ENCODE measurements at regions not wholly inside any gene's neighbourhood (a gene's known extent, or its start where the extent isn't known, plus 50 kb on each side); places are given as distances from the start of the nearest gene placed in this dataset.

GRCh38 chr11:25197515-25197914, 700.7 kb downstream of the LUZP2 start:
- TF ChIP-seq, protein P1, sequence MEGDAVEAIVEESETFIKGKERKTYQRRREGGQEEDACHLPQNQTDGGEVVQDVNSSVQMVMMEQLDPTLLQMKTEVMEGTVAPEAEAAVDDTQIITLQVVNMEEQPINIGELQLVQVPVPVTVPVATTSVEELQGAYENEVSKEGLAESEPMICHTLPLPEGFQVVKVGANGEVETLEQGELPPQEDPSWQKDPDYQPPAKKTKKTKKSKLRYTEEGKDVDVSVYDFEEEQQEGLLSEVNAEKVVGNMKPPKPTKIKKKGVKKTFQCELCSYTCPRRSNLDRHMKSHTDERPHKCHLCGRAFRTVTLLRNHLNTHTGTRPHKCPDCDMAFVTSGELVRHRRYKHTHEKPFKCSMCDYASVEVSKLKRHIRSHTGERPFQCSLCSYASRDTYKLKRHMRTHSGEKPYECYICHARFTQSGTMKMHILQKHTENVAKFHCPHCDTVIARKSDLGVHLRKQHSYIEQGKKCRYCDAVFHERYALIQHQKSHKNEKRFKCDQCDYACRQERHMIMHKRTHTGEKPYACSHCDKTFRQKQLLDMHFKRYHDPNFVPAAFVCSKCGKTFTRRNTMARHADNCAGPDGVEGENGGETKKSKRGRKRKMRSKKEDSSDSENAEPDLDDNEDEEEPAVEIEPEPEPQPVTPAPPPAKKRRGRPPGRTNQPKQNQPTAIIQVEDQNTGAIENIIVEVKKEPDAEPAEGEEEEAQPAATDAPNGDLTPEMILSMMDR (IDR thresholded peaks at IDR 0.05; ENCODE audit: control extremely low read depth, extremely low read depth): no peak
- no peak for DNase-seq
- H3K4me1 ChIP-seq (ENCODE audit: control insufficient read depth in 5 of 5, insufficient read depth in 5 of 5, low read length in 5 of 5): no peaks in the 10 kb centered on the region
- H3K9ac ChIP-seq (ENCODE audit: insufficient read depth in 1 of 2, low read length in 2 of 2): no peak overlapping the region
- no peak overlapping the region for H3K4me3 ChIP-seq
- WGBS, 2 donors: 63 to 72% methylated on average over 3 of the region's 3 CpGs
- H3K27me3 ChIP-seq (ENCODE audit: control insufficient read depth in 3 of 3, insufficient read depth in 3 of 3, low read length in 2 of 3): no peaks in the 10 kb centered on the region
- no peak for ATAC-seq (ENCODE audit: insufficient read depth, low FRiP score)
- H3K36me3 ChIP-seq (ENCODE audit: control insufficient read depth in 4 of 4, insufficient read depth in 4 of 4, low read length in 4 of 4): no peaks in the 10 kb centered on the region
- H3K27ac ChIP-seq (ENCODE audit: low read depth in 1 of 2, low read length in 1 of 2): no peak overlapping the region
- no peaks in the 10 kb centered on the region for H3K9me3 ChIP-seq (ENCODE audit: control insufficient read depth in 4 of 4, insufficient read depth in 3 of 4, low read length in 3 of 4)

DNA sequence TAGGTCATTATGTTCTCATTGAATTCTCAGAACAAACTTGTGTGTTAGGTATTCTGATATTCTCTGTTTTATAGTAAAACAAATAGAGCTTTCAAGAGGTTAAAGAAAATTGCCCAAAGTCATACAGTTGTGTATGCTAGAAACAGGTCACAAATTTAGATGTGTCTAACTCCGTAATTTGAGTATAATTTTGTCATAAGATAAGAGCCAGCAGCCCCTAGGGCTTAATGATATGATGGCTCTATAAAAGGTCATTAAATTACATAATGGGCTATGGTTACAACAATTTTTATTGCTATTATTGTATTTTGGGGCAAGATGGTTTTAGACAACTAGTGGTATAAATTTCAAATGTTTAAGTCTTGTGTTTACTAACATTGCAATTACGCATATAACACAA, 701.9 kb downstream of the LUZP2 start:
- no peaks in the 10 kb centered on the region for H3K4me1 ChIP-seq (ENCODE audit: control insufficient read depth in 5 of 5, insufficient read depth in 5 of 5, low read length in 5 of 5)
- no peak overlapping the region for H3K4me3 ChIP-seq
- no peaks in the 10 kb centered on the region for H3K9me3 ChIP-seq (ENCODE audit: control insufficient read depth in 4 of 4, insufficient read depth in 3 of 4, low read length in 3 of 4)
- DNase-seq (no peak), ATAC-seq (ENCODE audit: insufficient read depth, low FRiP score) (no peak)
- no peaks in the 10 kb centered on the region for H3K27me3 ChIP-seq (ENCODE audit: control insufficient read depth in 3 of 3, insufficient read depth in 3 of 3, low read length in 2 of 3)
- 88 to 95% methylated on average over 2 of the region's 2 CpGs for WGBS, 2 donors
- no peak overlapping the region for H3K27ac ChIP-seq (ENCODE audit: low read depth in 1 of 2, low read length in 1 of 2)
- no peak overlapping the region for H3K9ac ChIP-seq (ENCODE audit: insufficient read depth in 1 of 2, low read length in 2 of 2)
- TF ChIP-seq, protein P1 (IDR thresholded peaks at IDR 0.05; ENCODE audit: control extremely low read depth, extremely low read depth): no peak
- no peaks in the 10 kb centered on the region for H3K36me3 ChIP-seq (ENCODE audit: control insufficient read depth in 4 of 4, insufficient read depth in 4 of 4, low read length in 4 of 4)

GRCh38 chr11:25200925-25201324, 704.1 kb downstream of the LUZP2 start:
- Histone ChIP-seq H3K4me1 (ENCODE audit: control insufficient read depth in 5 of 5, insufficient read depth in 5 of 5, low read length in 5 of 5) (no peaks in the 10 kb centered on the region), H3K9ac (ENCODE audit: insufficient read depth in 1 of 2, low read length in 2 of 2) (no peak overlapping the region), H3K4me3 (no peak overlapping the region), H3K36me3 (ENCODE audit: control insufficient read depth in 4 of 4, insufficient read depth in 4 of 4, low read length in 4 of 4) (no peaks in the 10 kb centered on the region), H3K9me3 (ENCODE audit: control insufficient read depth in 4 of 4, insufficient read depth in 3 of 4, low read length in 3 of 4) (no peaks in the 10 kb centered on the region), H3K27me3 (ENCODE audit: control insufficient read depth in 3 of 3, insufficient read depth in 3 of 3, low read length in 2 of 3) (no peaks in the 10 kb centered on the region), H3K27ac (ENCODE audit: low read depth in 1 of 2, low read length in 1 of 2) (no peak overlapping the region)
- no peak for ATAC-seq (ENCODE audit: insufficient read depth, low FRiP score)
- TF ChIP-seq, protein P1 (IDR thresholded peaks at IDR 0.05; ENCODE audit: control extremely low read depth, extremely low read depth): no peak
- DNase-seq: no peak
- 71 to 83% methylated on average over 1 of the region's 1 CpG for WGBS, 2 donors

- TF ChIP-seq, protein P1 (IDR thresholded peaks at IDR 0.05; ENCODE audit: control extremely low read depth, extremely low read depth): no peak
Measured at GRCh38 chr11:25206762-25207161, 709.9 kb downstream of the LUZP2 start.

More at GRCh38 chr11:25206762-25207161, 709.9 kb downstream of the LUZP2 start:
- Histone ChIP-seq H3K9ac (ENCODE audit: insufficient read depth in 1 of 2, low read length in 2 of 2) (no peak overlapping the region), H3K9me3 (ENCODE audit: control insufficient read depth in 4 of 4, insufficient read depth in 3 of 4, low read length in 3 of 4) (peaks cover 0 to 6% (median 1%) of the 10 kb centered on the region in 4 donors), H3K4me1 (ENCODE audit: control insufficient read depth in 5 of 5, insufficient read depth in 5 of 5, low read length in 5 of 5) (no peaks in the 10 kb centered on the region), H3K27ac (ENCODE audit: low read depth in 1 of 2, low read length in 1 of 2) (no peak overlapping the region), H3K4me3 (no peak overlapping the region), H3K36me3 (ENCODE audit: control insufficient read depth in 4 of 4, insufficient read depth in 4 of 4, low read length in 4 of 4) (no peaks in the 10 kb centered on the region), H3K27me3 (ENCODE audit: control insufficient read depth in 3 of 3, insufficient read depth in 3 of 3, low read length in 2 of 3) (no peaks in the 10 kb centered on the region)
- DNase-seq (no peak), ATAC-seq (ENCODE audit: insufficient read depth, low FRiP score) (no peak)
- WGBS, 2 donors: 80 to 86% methylated on average over 1 of the region's 1 CpG
